GM23248 (cell line): ENCODE measurements at regions not wholly inside any gene's neighbourhood (a gene's known extent, or its start where the extent isn't known, plus 50 kb on each side); places are given as distances from the start of the nearest gene placed in this dataset.

Source experiments
- EZH2 ChIP-seq: fragments of 200-600 bp; sonication (generic); IDR thresholded peaks from 2 replicates; pipeline ENCODE4 v1.6.1; 2018; ENCODE audit warnings: antibody characterized with exemption, mild to moderate bottlenecking; ENCODE audit not compliant: insufficient read depth, poor library complexity, severe bottlenecking
- EZH2phosphoT487 ChIP-seq: fragments of 200-600 bp; sonication (generic); IDR thresholded peaks from 2 replicates; pipeline ENCODE4 v1.6.1; 2018; ENCODE audit warnings: antibody characterized with exemption, moderate library complexity, mild to moderate bottlenecking, low read depth; ENCODE audit not compliant: insufficient read depth

DNA sequence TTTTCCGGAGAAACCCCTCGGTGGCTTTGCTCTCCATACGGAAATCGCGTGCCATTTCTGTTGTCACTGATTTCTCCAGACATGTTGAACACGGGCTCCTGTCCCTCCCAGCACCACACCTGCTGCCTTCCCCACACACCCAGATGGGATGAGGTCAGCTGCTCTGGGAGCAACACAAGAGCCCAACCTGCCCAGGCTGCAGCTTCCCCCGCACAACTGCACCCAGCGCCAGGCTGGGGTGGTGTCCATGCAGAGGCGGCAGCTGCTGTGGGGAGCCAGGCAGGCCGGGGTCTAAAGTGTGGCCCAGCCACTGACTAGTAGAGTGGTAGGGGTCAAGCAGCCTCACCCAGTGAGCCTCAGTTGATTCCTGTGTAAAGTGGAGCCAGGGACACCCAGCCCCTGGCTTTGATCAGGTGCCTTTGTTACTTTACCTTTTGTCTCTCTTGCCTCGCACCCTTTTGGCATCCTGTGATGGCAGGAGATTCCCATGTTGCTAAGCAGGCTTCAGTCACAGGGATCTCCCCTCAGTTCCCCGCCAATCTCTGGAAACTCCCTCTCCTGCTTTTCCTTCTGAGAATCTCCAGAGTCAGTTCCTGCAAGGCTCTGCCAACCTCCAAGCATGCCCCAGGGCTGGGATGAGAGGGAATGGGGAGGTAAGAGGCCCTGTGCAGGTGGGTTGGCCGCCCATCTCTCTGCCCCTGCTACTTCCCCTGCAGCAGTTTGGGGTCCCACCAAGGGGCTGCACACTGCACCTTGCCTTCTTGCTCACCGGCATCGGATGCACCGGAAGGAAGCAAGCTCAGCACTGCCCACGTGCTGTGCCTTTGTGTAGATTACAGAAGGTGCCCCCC is 91.8 kb upstream of the ALDH1A3 start:
- TF ChIP-seq EZH2phosphoT487 (no peak), EZH2 (no peak)
